Astrocyte of the cerebellum (primary cell): ENCODE measurements at regions not wholly inside any gene's neighbourhood (a gene's known extent, or its start where the extent isn't known, plus 50 kb on each side); places are given as distances from the start of the nearest gene placed in this dataset.

Source experiments
- DNase-seq: peaks from one replicate; pipeline ENCODE4 v3.0.0-alpha.2; 2011; ENCODE audit warnings: low read depth
- H3K4me3 ChIP-seq: 2 replicates; pipeline ENCODE4 v1.5.1; 2011; ENCODE audit warnings: mild to moderate bottlenecking, low read depth, low read length, moderate library complexity
- CTCF ChIP-seq: IDR thresholded peaks from 2 replicates; pipeline ENCODE4 v1.5.1; 2012; ENCODE audit warnings: low read length, low read depth, moderate library complexity, mild to moderate bottlenecking; ENCODE audit errors: missing control alignments
- in situ Hi-C: cut with HindIII; loops from 2 replicates; pipeline ENCODE4 v1.10.0; 2017; ENCODE audit warnings: low sequenced_read_pairs

GRCh38 chr19:30135093-30135757, 193.2 kb downstream of the URI1 start:
- no peak overlapping the region for H3K4me3 ChIP-seq
- in situ Hi-C loops, result no loop called here
- TF ChIP-seq CTCF, result no peak
- no peak for DNase-seq

- in situ Hi-C loops, result no loop called here
- no peak for DNase-seq
- TF ChIP-seq CTCF, result no peak
- H3K4me3 ChIP-seq, result no peak overlapping the region
Measured at GRCh38 chr19:30135797-30136196, 193.8 kb downstream of the URI1 start.

- in situ Hi-C loops, result no loop called here
Measured at GRCh38 chr19:30136611-30137195, 194.7 kb downstream of the URI1 start.

GRCh38 chr19:30137747-30138146, 195.7 kb downstream of the URI1 start:
- DNase-seq, result no peak

More at GRCh38 chr19:30136611-30137195, 194.7 kb downstream of the URI1 start:
- no peak for TF ChIP-seq CTCF
- no peak overlapping the region for H3K4me3 ChIP-seq
- no peak for DNase-seq

GRCh38 chr19:30144242-30144758, 202.3 kb downstream of the URI1 start:
- no peak for TF ChIP-seq CTCF
- in situ Hi-C loops, result no loop called here
- no peak for DNase-seq
- H3K4me3 ChIP-seq, result no peak overlapping the region

More at GRCh38 chr19:30137747-30138146, 195.7 kb downstream of the URI1 start:
- no peak overlapping the region for H3K4me3 ChIP-seq
- in situ Hi-C loops, result no loop called here
- TF ChIP-seq CTCF, result no peak

- H3K4me3 ChIP-seq, result no peak overlapping the region
- in situ Hi-C loops, result no loop called here
- DNase-seq, result no peak
- no peak for TF ChIP-seq CTCF
Measured at GRCh38 chr19:30144802-30145201, 202.8 kb downstream of the URI1 start.
